Ovary (tissue), 7 donors: ENCODE measurements at regions not wholly inside any gene's neighbourhood (a gene's known extent, or its start where the extent isn't known, plus 50 kb on each side); places are given as distances from the start of the nearest gene placed in this dataset.

Source experiments
- DNase-seq, 5 donors: peaks; one replicate each; pipeline ENCODE4 v3.0.0-alpha.2; 2019 to 2020
- H3K27ac ChIP-seq, 2 donors: fragments of 200-600 bp; one replicate each; pipeline versions ENCODE4 v1.5.1 to v1.8.0; 2019 to 2022
- H3K27me3 ChIP-seq: fragments of 200-600 bp; one replicate; pipeline ENCODE4 v1.8.0; 2022
- H3K36me3 ChIP-seq: fragments of 200-600 bp; sonication (generic); one replicate; pipeline ENCODE4 v1.5.1; 2019
- H3K4me1 ChIP-seq: one replicate; pipeline ENCODE4 v1.8.1; 2013; ENCODE audit warnings: mild to moderate bottlenecking, moderate library complexity; ENCODE audit not compliant: insufficient read depth
- H3K4me3 ChIP-seq: fragments of 200-600 bp; sonication (generic); one replicate; pipeline ENCODE4 v1.5.1; 2017
- H3K9me3 ChIP-seq, 2 donors: fragments of 200-600 bp in 1 of 2; sonication (generic) in 1 of 2; one replicate each; pipeline versions ENCODE4 v1.5.1 to v1.8.1; 2013 to 2019; ENCODE audit warnings: mild to moderate bottlenecking in 1 of 2, moderate library complexity in 1 of 2
- CTCF ChIP-seq, 3 donors: fragments of 450-650 bp in 2 of 3; fragments of 200-600 bp in 1 of 3; IDR thresholded peaks; one replicate each; pipeline versions ENCODE4 v1.5.1 to v1.8.0; 2016 to 2022; ENCODE audit warnings: antibody characterized with exemption in 3 of 3, mild to moderate bottlenecking in 1 of 3
- EP300 ChIP-seq: sonication (generic); formaldehyde crosslinking; IDR thresholded peaks from one replicate; pipeline ENCODE4 v1.6.1; 2017; ENCODE audit warnings: antibody characterized with exemption
- POLR2A ChIP-seq: fragments of 450-650 bp; IDR thresholded peaks from one replicate; pipeline ENCODE4 v1.6.1; 2017; ENCODE audit warnings: antibody characterized with exemption, mild to moderate bottlenecking, moderate library complexity
- WGBS, 3 donors: extraction: QIAGEN DNeasy Blood & Tissue Kit in 1 of 3; methylation state at CpG; one replicate each; pipeline versions ENCODE4 v1.1.5 to v1.1.7; 2013 to 2017; 5-methylcytosine and 5-hydroxymethylcytosine counted together
- intact Hi-C, 4 donors: fragments of 100-400 bp; cut with DNase I; formaldehyde crosslinking; loops; one replicate each; pipeline versions ENCODE4 v1.11.0 to v1.15.1; 2022 to 2023
- donor health status: DM: no; HTN: no; CAD: no; lungs with moderate emphysema.
- donor health status: DM: no; HTN: no; CAD: no.
- donor health status: Bipolar disorder and iron deficiency.
- donor health status: DM: no; HTN: no; CAD: no.
- donor health status: DM: yes; HTN: yes; CAD: no.

DNA sequence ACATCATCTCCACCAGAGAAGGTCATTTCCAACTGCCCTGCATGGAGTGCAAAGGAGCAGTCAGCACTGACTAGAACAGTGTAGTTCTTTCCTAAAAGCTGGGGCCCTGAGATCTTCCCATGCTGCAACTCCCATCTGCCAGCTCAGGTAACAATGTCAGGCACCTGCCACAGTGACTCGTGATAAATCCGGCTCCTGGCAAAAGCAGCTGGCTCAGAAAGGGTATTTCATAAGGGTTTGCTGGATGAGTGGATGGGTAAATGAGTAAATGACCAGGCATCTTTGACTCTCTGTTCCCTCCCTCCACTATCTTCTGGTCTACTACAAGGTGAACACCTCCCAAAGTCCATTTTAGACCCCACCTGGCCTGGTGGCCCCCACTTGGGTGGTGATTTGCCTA, 403.6 kb downstream of the NXPE2 start:
- no peak for DNase-seq
- Histone ChIP-seq H3K27ac (no peak overlapping the region), H3K4me3 (no peak overlapping the region), H3K4me1 (no peaks in the 10 kb centered on the region), H3K36me3 (no peaks in the 10 kb centered on the region), H3K27me3 (no peaks in the 10 kb centered on the region), H3K9me3 (no peaks in the 10 kb centered on the region)
- 84 to 88% (median 85%) methylated on average over 2 of the region's 2 CpGs for WGBS, 3 donors
- no peak for TF ChIP-seq EP300
- no peak for TF ChIP-seq POLR2A
- no peak for TF ChIP-seq CTCF (IDR thresholded peaks at IDR 0.05)
- intact Hi-C loops = no loop called here

DNA sequence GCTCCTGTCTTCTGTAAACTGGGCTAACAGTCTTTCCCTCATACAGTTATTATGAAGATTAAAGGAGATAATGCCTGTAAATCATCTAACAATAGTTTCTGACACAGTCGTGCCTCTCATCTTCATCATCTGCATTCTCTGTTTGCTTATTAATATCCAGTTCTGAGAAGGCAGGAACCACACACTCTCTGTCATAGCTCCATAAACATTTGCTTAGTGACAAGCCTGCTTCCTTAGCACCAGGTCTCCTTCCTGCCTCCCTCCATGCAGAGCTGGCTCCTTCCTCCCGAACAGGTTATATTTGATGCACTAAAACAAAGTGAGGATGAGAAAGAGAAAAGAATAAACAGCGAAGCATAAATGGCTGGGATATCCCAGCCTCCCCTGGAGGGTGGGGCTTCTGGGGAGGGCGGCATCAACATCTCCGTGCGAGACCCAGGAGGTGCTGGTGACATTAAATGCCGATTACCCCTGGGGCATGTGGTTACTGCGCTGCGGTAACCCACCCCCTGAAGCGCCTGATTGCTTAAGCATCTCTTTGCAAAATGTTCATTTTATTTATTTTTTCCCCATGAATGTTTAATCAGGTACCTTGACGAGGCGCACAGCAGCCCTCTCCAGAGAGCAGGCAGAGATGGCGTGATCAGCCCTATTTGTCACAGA, 404.9 kb downstream of the NXPE2 start:
- Histone ChIP-seq H3K27ac (no peak overlapping the region), H3K9me3 (no peaks in the 10 kb centered on the region), H3K36me3 (no peaks in the 10 kb centered on the region), H3K4me1 (no peaks in the 10 kb centered on the region), H3K27me3 (no peaks in the 10 kb centered on the region), H3K4me3 (no peak overlapping the region)
- 71 to 77% (median 75%) methylated on average over 13 of the region's 13 CpGs for WGBS, 3 donors
- TF ChIP-seq POLR2A (no peak), EP300 (no peak), CTCF (IDR thresholded peaks at IDR 0.05) (no peak)
- intact Hi-C loops = no loop called here
- DNase-seq = no peak

- Histone ChIP-seq H3K27ac (no peak overlapping the region), H3K9me3 (no peaks in the 10 kb centered on the region), H3K4me3 (no peak overlapping the region), H3K36me3 (no peaks in the 10 kb centered on the region), H3K27me3 (no peaks in the 10 kb centered on the region), H3K4me1 (no peaks in the 10 kb centered on the region)
- intact Hi-C loops = no loop called here
- TF ChIP-seq CTCF (IDR thresholded peaks at IDR 0.05) = no peak
- TF ChIP-seq EP300 = no peak
- TF ChIP-seq POLR2A = no peak
- 75 to 82% (median 75%) methylated on average over 4 of the region's 4 CpGs for WGBS, 3 donors
- DNase-seq = no peak
These were observed 405.9 kb downstream of the NXPE2 start for GRCh38 chr11:115084231-115084630.

DNA sequence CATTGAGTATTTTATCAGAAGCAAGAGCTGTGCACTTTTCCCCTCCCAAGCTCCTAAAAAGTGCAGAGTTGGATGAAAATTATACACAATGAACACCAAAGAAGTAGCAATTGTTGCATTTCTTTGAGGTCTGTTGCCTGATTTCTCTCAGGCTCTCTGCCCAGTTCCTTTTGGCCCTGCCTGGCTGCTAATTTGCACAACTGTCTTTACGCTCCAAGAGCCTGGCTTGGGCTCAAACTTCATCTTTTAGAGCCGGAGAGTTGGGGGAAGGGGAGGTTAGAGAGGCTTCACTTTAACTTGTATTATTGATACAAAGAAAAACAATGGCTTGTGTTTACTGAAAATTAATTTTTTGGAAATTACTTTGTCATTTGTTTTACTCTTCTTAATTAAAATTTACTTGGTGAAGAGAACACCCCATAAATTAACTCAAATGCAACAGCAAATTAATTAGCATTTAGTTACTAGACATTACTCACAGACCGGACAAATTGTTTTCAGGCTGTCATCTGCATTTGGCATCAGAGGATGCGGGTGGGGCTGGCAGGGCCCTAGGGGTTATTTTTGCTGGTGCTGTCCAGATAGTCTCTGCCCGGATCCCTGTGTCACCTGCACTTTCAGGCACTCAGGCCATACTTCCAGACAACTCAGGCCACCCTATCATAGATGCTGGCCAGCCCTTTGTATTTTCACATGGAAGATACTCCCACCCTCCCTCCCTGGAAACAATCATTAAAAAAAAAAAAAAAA, 407.3 kb downstream of the NXPE2 start:
- Histone ChIP-seq H3K27me3 (no peaks in the 10 kb centered on the region), H3K4me3 (no peak overlapping the region), H3K27ac (no peak overlapping the region), H3K9me3 (no peaks in the 10 kb centered on the region), H3K36me3 (no peaks in the 10 kb centered on the region), H3K4me1 (no peaks in the 10 kb centered on the region)
- TF ChIP-seq POLR2A (no peak), EP300 (no peak), CTCF (IDR thresholded peaks at IDR 0.05) (no peak)
- WGBS, 3 donors = 31 to 41% (median 34%) methylated on average over 5 of the region's 5 CpGs
- DNase-seq = no peak
- intact Hi-C loops = no loop called here
